Omental fat pad (tissue), 3 donors: ENCODE measurements at regions not wholly inside any gene's neighbourhood (a gene's known extent, or its start where the extent isn't known, plus 50 kb on each side); places are given as distances from the start of the nearest gene placed in this dataset.

ENCODE experiments used
- ATAC-seq: fragments of 150-250 bp; one replicate; pipeline ENCODE4 v1.9.1; 2016; ENCODE audit warnings: mild to moderate bottlenecking, moderate library complexity; ENCODE audit not compliant: low FRiP score
- DNase-seq: peaks from one replicate; pipeline ENCODE4 v3.0.0-alpha.2; 2019; ENCODE audit warnings: low spot score
- CTCF ChIP-seq, 3 donors: fragments of 450-650 bp; IDR thresholded peaks; one replicate each; pipeline ENCODE4 v1.5.1; 2016 to 2017; ENCODE audit warnings: antibody characterized with exemption in 3 of 3, mild to moderate bottlenecking in 3 of 3, moderate library complexity in 2 of 3

DNA sequence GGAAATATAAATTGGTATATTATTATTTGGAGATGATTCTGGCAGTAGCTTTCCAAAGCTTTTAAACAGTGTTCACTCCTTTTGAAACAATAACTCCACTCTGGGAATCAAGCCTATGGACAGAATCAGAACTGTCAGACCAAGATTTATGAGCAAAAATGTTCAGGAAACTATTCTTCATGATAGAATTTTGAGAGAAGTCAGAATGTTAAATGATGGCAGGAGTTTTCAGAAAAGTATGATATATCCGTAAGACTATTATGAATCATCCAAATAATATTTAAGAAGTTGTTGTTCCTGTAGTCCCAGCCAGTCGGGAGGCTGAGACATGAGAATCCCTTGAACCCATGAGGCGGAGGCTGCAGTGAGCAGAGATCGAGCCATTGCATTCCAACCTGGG, 50.5 kb upstream of the ADGRG2 start:
- ATAC-seq: no peak

GRCh38 chrX:19174401-19175025, 52.2 kb upstream of the ADGRG2 start:
- DNase-seq (no peak), ATAC-seq (peak; percentile 87)
- no peak for TF ChIP-seq CTCF (IDR thresholded peaks at IDR 0.05)

More for the DNA sequence above, 50.5 kb upstream of the ADGRG2 start:
- no peak for TF ChIP-seq CTCF (IDR thresholded peaks at IDR 0.05)
- DNase-seq: no peak

- TF ChIP-seq CTCF (IDR thresholded peaks at IDR 0.05): no peak
- DNase-seq: no peak
- no peak for ATAC-seq
These were observed 54.8 kb upstream of the ADGRG2 start for GRCh38 chrX:19176901-19177630.

- no peak for TF ChIP-seq CTCF (IDR thresholded peaks at IDR 0.05)
- DNase-seq: no peak
These were observed 55.5 kb upstream of the ADGRG2 start for GRCh38 chrX:19177721-19178120.

DNA sequence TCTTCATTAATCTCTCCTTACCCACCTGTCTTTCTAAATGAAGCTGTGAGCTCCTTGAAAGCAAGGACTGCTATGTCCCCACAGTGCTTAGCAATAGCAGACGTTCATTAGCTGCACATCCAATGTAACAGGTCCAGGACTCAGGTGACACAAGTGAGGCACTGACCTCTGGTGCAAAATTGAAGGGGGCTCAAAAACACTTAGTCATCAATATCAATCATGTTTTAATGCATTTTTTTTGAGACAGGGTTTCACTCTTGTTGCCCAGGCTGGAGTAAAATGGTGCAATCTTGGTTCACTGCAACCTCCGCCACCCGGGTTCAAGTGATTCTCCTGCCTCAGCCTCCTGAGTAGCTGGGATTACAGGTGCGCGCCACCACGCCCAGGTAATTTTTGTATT, 56.1 kb upstream of the ADGRG2 start:
- DNase-seq: no peak
- no peak for TF ChIP-seq CTCF (IDR thresholded peaks at IDR 0.05)
- ATAC-seq: no peak

More at GRCh38 chrX:19177721-19178120, 55.5 kb upstream of the ADGRG2 start:
- no peak for ATAC-seq

- no peak for TF ChIP-seq CTCF (IDR thresholded peaks at IDR 0.05)
- DNase-seq (no peak), ATAC-seq (no peak)
These were observed 57.1 kb upstream of the ADGRG2 start for GRCh38 chrX:19179389-19179788.

DNA sequence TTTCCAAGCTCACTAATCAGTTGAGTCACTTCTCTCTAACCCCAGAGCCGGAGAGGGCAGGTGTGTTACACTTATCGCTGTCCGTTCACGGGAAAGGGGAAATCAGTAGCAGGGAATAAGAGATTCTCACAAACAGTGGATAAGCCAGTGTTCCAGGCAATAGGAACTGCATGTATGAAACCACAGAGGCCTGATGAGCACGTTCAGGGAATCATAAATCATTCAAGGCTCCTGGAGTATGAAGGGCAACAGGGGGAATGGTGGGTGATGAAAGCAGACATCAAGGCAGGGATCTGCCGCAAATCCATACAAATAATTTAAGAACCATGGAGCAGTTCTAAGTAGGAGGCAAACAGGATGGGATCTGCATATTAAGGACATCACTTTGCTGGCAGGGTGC, 59.1 kb upstream of the ADGRG2 start:
- DNase-seq (no peak), ATAC-seq (no peak)
- TF ChIP-seq CTCF (IDR thresholded peaks at IDR 0.05): no peak
